AML-193 (cell line): ENCODE measurements at regions not wholly inside any gene's neighbourhood (a gene's known extent, or its start where the extent isn't known, plus 50 kb on each side); places are given as distances from the start of the nearest gene placed in this dataset.
"Not testable (repeated sequence)": the region's sequence is repeated elsewhere in the genome, so short reads cannot be mapped to it uniquely, and the experiment has no call there.

Experiments used
- DNase-seq, 2 experiments: peaks; one replicate each; lab custom pipeline; 2025; lab: John Stamatoyannopoulos, UW

GRCh38 chr3:28575746-28576613 lies 227.4 kb upstream of the AZI2 start:
- DNase-seq, result no peak

DNA sequence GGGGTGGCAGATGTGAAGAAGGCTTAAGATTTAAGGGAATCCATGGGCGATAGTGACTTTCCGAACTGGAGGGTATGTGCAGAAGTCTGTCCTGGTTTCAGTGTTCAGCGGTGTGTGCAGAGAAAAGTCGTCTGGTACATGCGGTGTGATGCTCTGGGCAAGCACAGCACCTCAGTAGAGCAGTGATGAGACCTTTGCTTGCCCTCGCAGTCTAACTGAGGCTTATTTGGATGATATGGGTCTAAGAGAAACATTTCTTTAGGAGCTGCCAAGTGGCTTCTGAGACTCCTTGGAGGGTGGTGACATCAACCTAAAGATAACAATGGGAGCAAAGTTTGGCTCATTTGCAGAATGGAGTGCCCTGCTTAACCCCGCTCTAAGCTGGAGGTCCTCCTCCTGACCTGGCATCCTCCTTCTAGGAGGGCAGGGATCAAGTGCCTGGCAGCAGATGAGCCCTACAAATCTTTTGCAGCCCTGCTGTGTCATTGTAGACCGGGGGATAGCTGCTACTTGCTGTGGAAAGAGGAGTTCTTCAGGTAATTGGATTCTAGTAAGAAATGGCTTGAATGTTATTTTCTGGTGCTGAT lies 228.1 kb upstream of the AZI2 start:
- DNase-seq, result no peak

DNA sequence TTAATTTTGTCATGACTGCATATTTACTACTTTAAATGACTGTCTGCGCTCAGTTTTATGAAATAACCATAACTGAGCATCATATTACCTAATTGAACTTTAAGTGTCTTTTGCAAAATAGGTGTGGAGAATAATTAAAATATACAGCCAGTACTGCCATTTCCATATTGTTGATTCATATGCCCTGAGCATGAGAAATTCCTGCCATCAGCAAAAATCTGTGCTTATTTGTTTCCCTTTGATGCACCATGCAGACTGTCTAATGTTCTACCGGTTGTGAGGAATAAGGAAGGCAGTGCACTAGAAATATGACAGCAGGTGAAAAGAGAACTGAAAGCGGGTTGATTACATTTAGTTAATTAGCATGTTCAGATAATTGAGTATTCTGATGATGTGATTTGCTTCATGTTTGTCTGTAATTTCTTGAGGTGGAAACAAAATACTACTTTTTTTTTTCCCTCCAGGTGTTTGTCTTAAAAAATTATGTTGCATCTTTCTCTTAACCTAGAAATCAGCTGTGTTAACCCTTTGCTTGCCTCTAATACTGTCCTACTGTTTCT lies 229.4 kb upstream of the AZI2 start:
- no peak for DNase-seq

DNA sequence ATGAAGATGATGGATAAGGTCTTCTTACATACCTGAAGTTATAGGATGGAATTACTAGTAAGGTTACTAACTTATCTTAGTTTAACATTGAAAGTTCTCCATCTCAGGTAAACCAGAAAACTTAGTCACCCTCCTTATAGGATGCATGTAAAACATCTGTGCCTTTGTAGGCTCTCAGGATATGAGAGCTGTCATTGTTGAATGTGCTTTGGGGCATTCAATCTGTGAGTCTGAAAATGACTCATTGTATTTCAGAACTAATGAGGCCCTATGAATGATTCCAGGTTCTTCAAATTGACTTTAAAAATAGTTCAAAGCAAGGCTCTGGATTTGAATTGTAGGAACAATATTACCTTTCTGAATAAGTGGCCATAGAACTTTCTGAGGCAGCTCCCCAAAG lies 237.7 kb upstream of the AZI2 start:
- no peak for DNase-seq

GRCh38 chr3:28587723-28588122 lies 239.1 kb upstream of the AZI2 start:
- no peak for DNase-seq

GRCh38 chr3:28590216-28590615 lies 241.6 kb upstream of the AZI2 start:
- DNase-seq, result no peak

DNA sequence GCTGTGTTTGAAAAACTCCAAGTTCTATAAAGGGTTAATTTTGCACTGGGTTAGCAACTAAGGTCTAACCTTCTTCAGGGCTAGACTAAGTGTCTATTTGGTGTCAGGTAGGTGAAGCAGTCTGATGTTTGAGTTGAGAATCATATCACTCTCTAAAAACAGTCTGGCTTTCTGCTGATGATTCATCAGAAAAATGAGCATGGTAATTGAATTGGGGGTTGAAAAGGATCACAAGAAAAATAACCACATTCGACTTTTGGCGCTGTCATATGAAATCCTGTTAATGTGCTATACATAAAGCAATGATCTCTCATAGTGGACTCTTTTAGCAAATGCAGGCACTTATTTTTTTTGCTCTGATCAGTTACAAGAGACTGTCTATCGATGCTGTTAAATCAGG lies 242.2 kb upstream of the AZI2 start:
- DNase-seq, result no peak

- DNase-seq, result no peak
Measured at GRCh38 chr3:28595372-28595771, 246.7 kb upstream of the AZI2 start.

DNA sequence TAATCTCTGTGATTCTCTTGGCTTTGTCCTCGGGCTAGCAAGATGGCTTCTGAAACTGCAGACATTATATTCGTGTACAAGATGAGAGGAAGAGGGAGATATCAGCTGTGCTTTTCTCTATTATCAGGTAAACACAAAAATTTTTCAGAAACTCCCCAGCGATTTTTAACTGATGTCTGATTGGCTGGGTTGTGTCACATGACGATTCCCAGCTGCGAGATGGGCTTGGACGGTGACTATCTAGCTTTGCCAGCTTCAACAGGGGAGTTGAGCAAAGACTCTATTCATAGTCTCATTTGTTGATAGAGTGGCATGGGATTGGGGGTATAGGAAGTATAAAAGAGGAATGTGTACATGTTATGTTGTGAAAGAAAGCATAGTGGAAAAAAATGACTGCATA lies 248.8 kb upstream of the AZI2 start:
- DNase-seq, result no peak

GRCh38 chr3:28598165-28598564 lies 249.5 kb upstream of the AZI2 start:
- no peak for DNase-seq

DNA sequence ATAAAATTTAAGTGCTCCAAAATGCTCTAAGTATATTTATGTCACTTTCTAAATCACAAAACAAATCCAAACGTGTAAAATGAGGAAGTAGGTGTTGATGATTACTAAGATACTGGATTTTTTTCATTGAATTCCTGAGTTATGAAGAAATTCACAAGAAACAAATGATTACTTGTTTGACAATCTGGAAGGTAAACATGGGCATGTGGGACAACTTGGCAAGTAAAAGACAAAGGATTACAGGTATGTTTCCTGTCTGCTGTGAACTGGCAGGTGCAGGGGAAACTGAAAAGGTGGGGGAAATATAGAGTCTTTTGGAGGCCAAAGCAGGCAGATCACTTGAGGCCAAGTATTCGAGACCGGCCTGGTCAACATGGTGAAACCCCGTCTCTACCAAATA lies 252.7 kb upstream of the AZI2 start:
- DNase-seq, result no peak

GRCh38 chr3:28606283-28606682 lies 257.7 kb upstream of the AZI2 start:
- no peak for DNase-seq

GRCh38 chr3:28612232-28612631 lies 263.6 kb upstream of the AZI2 start:
- no peak for DNase-seq

DNA sequence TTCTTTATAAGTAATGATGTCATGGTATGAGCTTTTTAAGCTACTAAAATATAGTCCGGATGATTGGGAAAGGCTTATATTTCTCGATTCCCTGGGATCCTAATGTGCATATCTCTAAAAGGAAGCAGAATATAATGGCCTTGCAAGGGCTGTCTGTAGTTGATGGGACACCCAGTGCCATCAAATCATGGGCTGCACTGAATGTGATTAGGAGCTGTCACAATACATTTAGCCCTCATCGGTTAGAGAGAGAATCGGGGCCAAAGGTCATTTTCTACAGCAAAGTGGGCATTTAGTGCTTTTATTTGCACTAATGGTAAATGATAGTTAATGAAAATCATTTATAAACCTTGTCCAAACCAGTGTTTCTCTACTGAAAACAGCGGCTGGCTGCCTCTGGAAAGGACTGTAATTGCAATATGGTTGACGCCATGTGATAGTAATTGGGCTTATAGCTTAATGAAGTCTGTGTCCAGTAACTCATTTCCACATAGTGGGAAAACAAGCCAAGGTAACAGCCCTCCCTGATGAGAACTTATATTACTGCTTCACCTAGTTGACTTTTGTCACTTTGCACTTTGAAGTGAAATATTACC lies 265.0 kb upstream of the AZI2 start:
- no peak for DNase-seq

- no peak for DNase-seq
Measured at GRCh38 chr3:28615071-28615470, 266.4 kb upstream of the AZI2 start.

- no peak for DNase-seq
Measured at GRCh38 chr3:28615971-28616370, 267.3 kb upstream of the AZI2 start.

- no peak for DNase-seq
Measured at GRCh38 chr3:28617821-28618220, 269.2 kb upstream of the AZI2 start.

DNA sequence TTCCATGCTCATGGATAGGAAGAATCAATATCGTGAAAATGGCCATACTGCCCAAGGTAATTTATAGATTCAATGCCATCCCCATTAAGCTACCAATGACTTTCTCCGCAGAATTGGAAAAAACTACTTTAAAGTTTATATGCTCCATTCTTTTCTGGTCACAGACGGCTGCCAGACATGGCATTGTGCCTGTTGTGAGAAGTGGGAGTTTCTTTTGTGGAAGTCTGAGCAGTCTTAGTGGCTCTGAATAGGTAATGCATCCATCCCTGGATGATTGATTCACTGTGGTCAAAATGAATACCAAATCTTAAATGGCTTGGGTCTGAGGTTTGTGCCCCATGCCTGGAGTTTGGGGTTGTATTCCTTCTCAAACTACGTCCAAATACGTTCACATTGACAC lies 274.5 kb upstream of the AZI2 start:
- no peak for DNase-seq

DNA sequence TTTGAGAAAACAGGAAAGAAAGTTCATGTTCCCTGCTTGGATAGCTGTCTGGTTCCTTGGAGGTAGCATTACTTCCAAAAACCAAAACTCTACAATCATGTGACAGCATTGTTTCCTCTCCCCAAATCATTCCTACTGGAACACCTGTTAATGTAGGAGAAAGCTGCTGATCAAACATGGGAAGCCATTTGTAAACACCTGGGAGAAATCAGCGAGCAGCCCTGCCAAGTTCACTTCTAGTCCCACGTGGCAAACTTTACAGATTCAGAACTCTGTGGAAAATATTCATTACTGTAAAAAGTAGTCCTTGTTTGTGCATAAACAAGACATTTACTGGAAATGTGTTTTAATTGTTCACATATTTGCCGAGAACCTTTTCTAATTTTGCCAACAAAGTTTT lies 275.5 kb upstream of the AZI2 start:
- DNase-seq, result no peak

GRCh38 chr3:28627843-28628242 lies 279.2 kb upstream of the AZI2 start:
- DNase-seq, result not testable (repeated sequence)

- DNase-seq, result no peak
Measured at GRCh38 chr3:28634019-28634418, 285.4 kb upstream of the AZI2 start.

GRCh38 chr3:28637742-28638141 lies 289.1 kb upstream of the AZI2 start:
- DNase-seq, result no peak

DNA sequence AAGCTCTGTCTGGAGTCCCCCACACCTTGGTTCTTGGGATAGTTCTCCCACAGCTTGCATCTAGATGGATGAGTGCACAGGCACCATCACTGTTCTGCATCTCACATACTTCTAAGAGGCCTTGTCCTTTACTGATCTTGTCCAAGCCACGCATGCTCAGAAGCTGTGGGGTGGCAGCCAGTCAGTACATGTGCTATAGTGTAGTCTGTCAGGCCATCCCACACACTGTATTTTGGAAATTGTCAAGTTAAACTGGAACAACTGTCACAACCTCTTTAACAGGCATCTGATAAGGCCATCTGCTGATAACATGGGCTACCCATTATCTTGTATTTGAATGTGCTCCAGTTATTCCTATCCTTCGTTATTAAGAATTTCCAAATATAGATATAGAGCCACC lies 296.5 kb upstream of the AZI2 start:
- no peak for DNase-seq
